Endothelial cell of umbilical vein (primary cell): ENCODE measurements at regions not wholly inside any gene's neighbourhood (a gene's known extent, or its start where the extent isn't known, plus 50 kb on each side); places are given as distances from the start of the nearest gene placed in this dataset.
A peak's percentile ranks its signal among the peaks of the same experiment; 100 is the strongest.

Experiments
- BruUV-seq: library from RNA; stranded (reverse); fragments of 400-500 nt; replicated peaks from 2 replicates; lab custom pipeline; 2021; lab: Mats Ljungman, UMichigan
- CTCF ChIA-PET: fragments of 300-600, 350-600 bp; sonication (Branson Sonifier 250); formaldehyde crosslinking; loops from one replicate; lab custom pipeline; 2021; ENCODE audit warnings: antibody characterized with exemption, inconsistent platforms; lab: Charles Lee
- POLR2A ChIA-PET: fragments of 300-600, 350-600 bp; sonication (Branson Sonifier 250); formaldehyde crosslinking; loops from one replicate; lab custom pipeline; 2021; ENCODE audit warnings: antibody characterized with exemption, inconsistent platforms; lab: Charles Lee
- DNase-seq: peaks from one replicate; pipeline ENCODE4 v3.0.0-alpha.2; 2011; ENCODE audit warnings: low read depth, low spot score
- FAIRE-seq: peaks from 2 replicates; lab custom pipeline; 2011; peaks lifted over from hg19 to GRCh38; lab: Jason Lieb, UNC
- H2AFZ ChIP-seq: 2 replicates; pipeline ENCODE4 v1.6.0; 2012; ENCODE audit warnings: low read depth, low read length, control low read depth, inconsistent platforms
- H3K27ac ChIP-seq: 2 replicates; pipeline ENCODE4 v1.5.1; 2011; ENCODE audit warnings: low read depth, mild to moderate bottlenecking, control low read depth, low read length, moderate library complexity; ENCODE audit not compliant: insufficient read depth
- H3K27me3 ChIP-seq, 2 experiments: 2 replicates each; pipeline versions ENCODE4 v1.6.0 to v1.6.1; 2011; ENCODE audit warnings: low read length in 2 of 2, mixed read lengths in 1 of 2; ENCODE audit not compliant: control insufficient read depth in 2 of 2, insufficient read depth in 2 of 2
- H3K36me3 ChIP-seq, 2 experiments: 2 replicates in 1 of 2; 3 replicates in 1 of 2; pipeline ENCODE4 v1.5.1; 2011; ENCODE audit warnings: low read length in 2 of 2, mild to moderate bottlenecking in 1 of 2, moderate library complexity in 1 of 2; ENCODE audit not compliant: control insufficient read depth in 2 of 2, insufficient read depth in 2 of 2; ENCODE audit errors: extremely low read depth in 1 of 2
- H3K4me1 ChIP-seq: 3 replicates; pipeline ENCODE4 v1.5.1; 2011; ENCODE audit warnings: mild to moderate bottlenecking, low read length; ENCODE audit not compliant: control insufficient read depth, insufficient read depth; ENCODE audit errors: extremely low read depth
- H3K4me2 ChIP-seq: 2 replicates; pipeline ENCODE4 v1.6.1; 2011; ENCODE audit warnings: low read length, control low read depth, mixed read lengths; ENCODE audit not compliant: insufficient read depth
- H3K4me3 ChIP-seq, 3 experiments: fragments of 200-600 bp in 1 of 3; sonication (generic), shearing (Covaris generic) in 1 of 3; replicated peaks in 1 of 3; 2 replicates each; pipeline ENCODE4 v1.5.1; 2011 to 2016; ENCODE audit warnings: control low read depth in 3 of 3, low read length in 3 of 3, mild to moderate bottlenecking in 2 of 3, inconsistent platforms in 1 of 3, low read depth in 1 of 3, moderate library complexity in 1 of 3; ENCODE audit not compliant: insufficient read depth in 1 of 3
- H3K79me2 ChIP-seq: 2 replicates; pipeline ENCODE4 v1.6.0; 2012; ENCODE audit warnings: low read length, inconsistent platforms; ENCODE audit not compliant: control insufficient read depth, insufficient read depth
- H3K9ac ChIP-seq: replicated peaks from 2 replicates; pipeline ENCODE3; 2011; ENCODE audit warnings: low read length, control low read depth; ENCODE audit not compliant: insufficient read depth; ENCODE audit errors: extremely low read depth
- H3K9me1 ChIP-seq: replicated peaks from 3 replicates; pipeline ENCODE4 v1.6.0; 2011; ENCODE audit warnings: mild to moderate bottlenecking, low read length; ENCODE audit not compliant: control insufficient read depth, insufficient read depth; ENCODE audit errors: extremely low read depth
- H3K9me3 ChIP-seq: replicated peaks from 2 replicates; pipeline ENCODE4 v1.5.1; 2012; ENCODE audit warnings: low read length, inconsistent platforms; ENCODE audit not compliant: control insufficient read depth, insufficient read depth
- H4K20me1 ChIP-seq: replicated peaks from 2 replicates; pipeline ENCODE3; 2011; ENCODE audit warnings: mild to moderate bottlenecking, low read length; ENCODE audit not compliant: control insufficient read depth, insufficient read depth; ENCODE audit errors: extremely low read depth
- CTCF ChIP-seq, 2 donors: IDR thresholded peaks; 1 replicate in 1 of 2; 2 replicates in 1 of 2; pipeline ENCODE4 v1.5.1; 2011; ENCODE audit warnings: low read length in 2 of 2, mild to moderate bottlenecking in 2 of 2, moderate library complexity in 2 of 2, control low read depth in 1 of 2, inconsistent platforms in 1 of 2, low read depth in 1 of 2; ENCODE audit not compliant: insufficient read depth in 1 of 2; ENCODE audit errors: extremely low read depth in 1 of 2
- EZH2 ChIP-seq: IDR thresholded peaks from 2 replicates; pipeline ENCODE4 v1.6.1; 2012; ENCODE audit warnings: borderline replicate concordance, low read depth, mild to moderate bottlenecking, moderate library complexity, low read length, inconsistent platforms; ENCODE audit not compliant: severe bottlenecking
- FOS ChIP-seq: IDR thresholded peaks from 2 replicates; pipeline ENCODE4 v1.6.1; 2011; ENCODE audit warnings: mild to moderate bottlenecking, low read length, moderate library complexity, borderline replicate concordance; ENCODE audit not compliant: insufficient read depth
- GATA2 ChIP-seq: IDR thresholded peaks from 2 replicates; pipeline ENCODE4 v1.7.0; 2011; ENCODE audit warnings: low read depth, mild to moderate bottlenecking, moderate library complexity, mixed read lengths, low read length; ENCODE audit not compliant: insufficient read length, insufficient read depth
- JUN ChIP-seq: IDR thresholded peaks from 2 replicates; pipeline ENCODE4 v1.6.1; 2011; ENCODE audit warnings: borderline replicate concordance, low read depth; ENCODE audit not compliant: insufficient read length, insufficient read depth
- MAX ChIP-seq: IDR thresholded peaks from 2 replicates; pipeline ENCODE4 v1.6.1; 2011; ENCODE audit not compliant: insufficient read depth, insufficient read length
- MYC ChIP-seq: IDR thresholded peaks from one replicate; pipeline ENCODE4 v1.6.1; 2011; ENCODE audit warnings: mild to moderate bottlenecking, low read depth, low read length
- POLR2A ChIP-seq: IDR thresholded peaks from 2 replicates; pipeline ENCODE4 v1.6.1; 2012; ENCODE audit warnings: low read depth, mild to moderate bottlenecking, control low read depth, low read length
- POLR2AphosphoS5 ChIP-seq: IDR thresholded peaks from 2 replicates; pipeline ENCODE4 v1.6.1; 2012; ENCODE audit warnings: low read depth, mild to moderate bottlenecking, control low read depth, low read length, moderate library complexity; ENCODE audit not compliant: insufficient read depth
- dilution Hi-C: fragments of 300-500 bp; cut with MboI; formaldehyde crosslinking; loops from one replicate; pipeline ENCODE4 v1.15.0; 2019; ENCODE audit warnings: low sequenced_read_pairs; ENCODE audit not compliant: extremely low pct_ligation_motif_present
- intact Hi-C: fragments of 100-400 bp; cut with micrococcal nuclease; formaldehyde crosslinking; loops from one replicate; pipeline ENCODE4 v1.10.0; 2022

GRCh38 chr6:126919947-126920346 lies 198.5 kb upstream of the RSPO3 start:
- Histone ChIP-seq H3K4me2 (peak overlapping the region; percentile 9), H3K9me1 (no peaks in the 10 kb centered on the region), H3K9me3 (no peaks in the 10 kb centered on the region), H3K36me3 (no peaks in the 10 kb centered on the region), H3K27me3 (no peaks in the 10 kb centered on the region), H2AFZ (no peak overlapping the region), H3K4me3 (no peak overlapping the region), H4K20me1 (no peaks in the 10 kb centered on the region), H3K27ac (peak overlapping the region; percentile 68), H3K4me1 (peaks cover 49% of the 10 kb centered on the region), H3K9ac (no peak overlapping the region), H3K79me2 (no peaks in the 10 kb centered on the region)
- CTCF ChIA-PET = interaction anchor here (1.1 kb wide), 1 partner anchor 116 kb away, joined by 8 read pairs; no protein-coding TSS in a partner anchor
- FAIRE-seq (peak; percentile 78), DNase-seq (peak; percentile 79)
- no peak for TF ChIP-seq MAX
- peak; percentile 41 for TF ChIP-seq POLR2AphosphoS5
- TF ChIP-seq FOS = peak; percentile 94
- POLR2A ChIA-PET = interaction anchor here (1.0 kb wide), 1 partner anchor 30 kb away, joined by 4 read pairs; no protein-coding TSS in a partner anchor
- no TSS peak for BruUV-seq
- intact Hi-C loops = loop anchor here (1.0 to 5.0 kb wide), 3 partner anchors 48 to 198 kb away; no protein-coding TSS in a partner anchor
- dilution Hi-C loops = loop anchor here (25.0 kb wide), 1 partner anchor 108 kb away; no protein-coding TSS in a partner anchor

DNA sequence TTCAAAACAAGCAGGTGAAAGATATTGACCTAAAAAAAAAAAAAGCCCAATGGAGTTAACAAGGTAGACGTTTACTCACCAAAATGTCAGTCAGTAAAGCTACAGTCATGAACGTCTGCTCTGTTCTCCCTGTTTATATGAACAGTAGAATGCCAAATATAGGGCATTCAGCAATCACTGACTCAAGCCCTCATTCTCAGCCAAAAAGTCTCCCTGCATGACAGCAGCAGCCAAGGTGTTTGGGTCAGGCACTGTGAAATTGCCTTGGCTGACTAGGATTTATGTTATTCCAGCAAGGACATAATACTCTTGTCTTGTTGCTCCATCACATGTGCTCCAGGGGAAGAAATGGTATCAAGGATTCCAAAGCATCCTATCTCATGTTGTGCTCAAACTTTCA lies 194.7 kb upstream of the RSPO3 start:
- no peak overlapping the region for H3K27ac ChIP-seq
- no peak overlapping the region for H3K4me2 ChIP-seq
- FAIRE-seq (no peak), DNase-seq (no peak)
- intact Hi-C loops = no loop called here
- no peak overlapping the region for H2AFZ ChIP-seq
- POLR2A ChIA-PET = no interaction called here
- H3K4me3 ChIP-seq = no peak overlapping the region
- no peaks in the 10 kb centered on the region for H3K9me3 ChIP-seq
- no peak for TF ChIP-seq GATA2
- no peak for TF ChIP-seq MYC
- TF ChIP-seq JUN = no peak
- no peak for TF ChIP-seq FOS
- TF ChIP-seq POLR2AphosphoS5 = no peak
- no peak for TF ChIP-seq CTCF (IDR thresholded peaks at IDR 0.05; ENCODE audit: extremely low read depth in 1 of 2, insufficient read depth in 1 of 2, low read depth in 1 of 2, low read length in 2 of 2)
- TF ChIP-seq MAX = no peak
- no peak for TF ChIP-seq POLR2A
- TF ChIP-seq EZH2 = no peak
- H3K9ac ChIP-seq = no peak overlapping the region
- H3K4me1 ChIP-seq = peaks cover 16% of the 10 kb centered on the region
- H4K20me1 ChIP-seq = no peaks in the 10 kb centered on the region
- no peaks in the 10 kb centered on the region for H3K27me3 ChIP-seq
- CTCF ChIA-PET = no interaction called here
- dilution Hi-C loops = loop anchor here (25.0 kb wide), 1 partner anchor 112 kb away; no protein-coding TSS in a partner anchor
- H3K36me3 ChIP-seq = no peaks in the 10 kb centered on the region
- H3K79me2 ChIP-seq = no peaks in the 10 kb centered on the region
- no peaks in the 10 kb centered on the region for H3K9me1 ChIP-seq
- BruUV-seq = no TSS peak
